GM10248 (cell line): ENCODE measurements at regions not wholly inside any gene's neighbourhood (a gene's known extent, or its start where the extent isn't known, plus 50 kb on each side); places are given as distances from the start of the nearest gene placed in this dataset.
"Not testable (repeated sequence)": the region's sequence is repeated elsewhere in the genome, so short reads cannot be mapped to it uniquely, and the experiment has no call there.

ENCODE experiments used
- CTCF ChIA-PET: fragments of 300-600 bp; sonication (Branson Sonifier 250); formaldehyde crosslinking; extraction: SDS; loops from one replicate; lab custom pipeline; 2021; ENCODE audit warnings: antibody characterized with exemption; lab: Yijun Ruan, JAX
- POLR2A ChIA-PET: fragments of 350-650 bp; sonication (Branson Sonifier 250); formaldehyde crosslinking; extraction: SDS; loops from one replicate; lab custom pipeline; 2020; ENCODE audit warnings: antibody characterized with exemption; lab: Yijun Ruan, JAX
- DNase-seq: peaks from one replicate; pipeline ENCODE4 v3.0.0; 2012; ENCODE audit errors: extremely low spot score
- CTCF ChIP-seq: IDR thresholded peaks from 2 replicates; pipeline ENCODE4 v1.5.1; 2012; ENCODE audit warnings: mild to moderate bottlenecking, low read depth; ENCODE audit errors: extremely low read depth, missing control alignments, control extremely low read depth

GRCh38 chr14:89551955-89552354 lies 134.9 kb upstream of the FOXN3 start:
- POLR2A ChIA-PET, result no interaction called here
- no peak for TF ChIP-seq CTCF
- no peak for DNase-seq
- CTCF ChIA-PET, result no interaction called here

- POLR2A ChIA-PET, result no interaction called here
- CTCF ChIA-PET, result no interaction called here
- no peak for DNase-seq
Observed at GRCh38 chr14:89551432-89551831, 134.4 kb upstream of the FOXN3 start.

GRCh38 chr14:89550821-89551220 lies 133.8 kb upstream of the FOXN3 start:
- no peak for TF ChIP-seq CTCF
- ChIA-PET POLR2A (no interaction called here), CTCF (no interaction called here)
- DNase-seq, result no peak

More at GRCh38 chr14:89551432-89551831, 134.4 kb upstream of the FOXN3 start:
- no peak for TF ChIP-seq CTCF

GRCh38 chr14:89549381-89550125 lies 132.5 kb upstream of the FOXN3 start:
- ChIA-PET POLR2A (no interaction called here), CTCF (no interaction called here)
- TF ChIP-seq CTCF, result no peak
- DNase-seq, result no peak

GRCh38 chr14:89547047-89547446 lies 130.0 kb upstream of the FOXN3 start:
- DNase-seq, CTCF ChIA-PET, POLR2A ChIA-PET: not testable (repeated sequence)

- ChIA-PET CTCF (interaction anchor here (1.2 to 1.3 kb wide), 2 partner anchors 12 to 13 kb away, joined by 3 to 4 read pairs; no protein-coding TSS in a partner anchor), POLR2A (no interaction called here)
- no peak for TF ChIP-seq CTCF
- DNase-seq, result no peak
Observed at GRCh38 chr14:89544636-89545301, 127.7 kb upstream of the FOXN3 start.

- CTCF ChIA-PET, result interaction anchor here (1.2 kb wide), 1 partner anchor 14 kb away, joined by 4 read pairs; no protein-coding TSS in a partner anchor
- POLR2A ChIA-PET, result interaction anchor here (0.5 kb wide), 1 partner anchor 239 kb away, joined by 3 read pairs; no protein-coding TSS in a partner anchor
- TF ChIP-seq CTCF, result no peak
- DNase-seq, result no peak
Observed at GRCh38 chr14:89543425-89543790, 126.4 kb upstream of the FOXN3 start.
